ENCODE measurements at regions not wholly inside any gene's neighbourhood (a gene's known extent, or its start where the extent isn't known, plus 50 kb on each side); places are given as distances from the start of the nearest gene placed in this dataset.

DNA sequence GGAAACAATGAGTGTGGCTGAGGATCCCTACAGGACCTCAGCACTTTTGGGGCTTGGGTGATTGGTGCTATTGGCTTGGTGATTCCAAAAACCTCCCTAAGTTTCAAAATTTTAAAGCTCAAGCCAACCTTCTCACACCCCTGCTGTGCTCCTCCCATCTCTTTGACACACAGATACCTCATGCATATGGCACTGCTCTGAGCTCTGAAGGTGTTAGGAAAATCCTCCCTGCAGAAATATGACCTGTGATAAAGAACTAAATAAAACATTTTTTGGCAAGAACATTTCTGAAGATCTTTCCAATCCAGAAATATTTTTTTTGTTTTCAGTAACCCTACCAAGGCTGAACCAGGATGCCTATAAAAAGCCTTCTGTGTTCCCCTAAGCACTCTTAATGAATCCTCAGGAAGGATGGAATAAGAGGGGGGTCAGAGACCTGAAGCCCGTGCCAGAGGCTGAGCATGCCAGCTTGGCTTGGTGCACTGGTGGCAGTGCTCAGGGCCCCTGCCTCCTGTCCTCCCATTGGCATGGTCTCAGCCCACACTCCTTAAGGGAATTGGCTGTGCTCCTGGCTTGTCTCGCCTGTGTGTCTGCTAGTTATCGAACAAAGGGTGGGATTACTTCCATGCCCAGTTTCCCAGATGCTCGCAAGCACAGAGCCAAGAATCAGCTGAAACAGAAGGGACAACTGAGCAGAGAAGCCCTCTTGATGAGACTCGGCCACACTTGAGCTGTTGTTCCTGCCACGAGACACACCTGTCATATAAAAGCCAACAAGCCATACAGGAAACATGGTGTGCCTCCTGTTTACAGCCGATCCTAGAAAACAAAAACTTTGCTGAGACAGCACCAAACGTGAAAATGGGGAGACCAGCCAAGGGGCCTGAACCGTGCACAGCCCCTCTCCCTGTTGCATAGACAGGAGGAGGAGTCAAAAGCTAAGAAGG, 132.7 kb upstream of the EEA1 start:
- H3K27me3 ChIP-seq = no peaks in the 10 kb centered on the region
- H2AFZ ChIP-seq = no peak overlapping the region
- H3K27ac ChIP-seq = peak overlapping the region; percentile 71
- no peaks in the 10 kb centered on the region for H3K79me2 ChIP-seq
- H3K9me2 ChIP-seq (replicated peaks; ENCODE audit: insufficient read depth) = no peaks in the 10 kb centered on the region
- DNase-seq (ENCODE audit: low spot score) = peak; percentile 16
- whole genome bisulfite sequencing (ENCODE audit: low lambda C conversion rate, missing lambda C conversion rate) = 59% methylated on average over 9 of the region's 9 CpGs
- no peaks in the 10 kb centered on the region for H3K9me3 ChIP-seq (ENCODE audit: low read depth)
- peak overlapping the region; percentile 58 for H3K4me2 ChIP-seq
- TF ChIP-seq EZH2 (IDR thresholded peaks at IDR 0.05; ENCODE audit: borderline replicate concordance) = no peak
- TF ChIP-seq EZH2phosphoT487 (IDR thresholded peaks at IDR 0.05; ENCODE audit: low read depth, severe bottlenecking, unreplicated experiment) = no peak
- TF ChIP-seq, protein P1, sequence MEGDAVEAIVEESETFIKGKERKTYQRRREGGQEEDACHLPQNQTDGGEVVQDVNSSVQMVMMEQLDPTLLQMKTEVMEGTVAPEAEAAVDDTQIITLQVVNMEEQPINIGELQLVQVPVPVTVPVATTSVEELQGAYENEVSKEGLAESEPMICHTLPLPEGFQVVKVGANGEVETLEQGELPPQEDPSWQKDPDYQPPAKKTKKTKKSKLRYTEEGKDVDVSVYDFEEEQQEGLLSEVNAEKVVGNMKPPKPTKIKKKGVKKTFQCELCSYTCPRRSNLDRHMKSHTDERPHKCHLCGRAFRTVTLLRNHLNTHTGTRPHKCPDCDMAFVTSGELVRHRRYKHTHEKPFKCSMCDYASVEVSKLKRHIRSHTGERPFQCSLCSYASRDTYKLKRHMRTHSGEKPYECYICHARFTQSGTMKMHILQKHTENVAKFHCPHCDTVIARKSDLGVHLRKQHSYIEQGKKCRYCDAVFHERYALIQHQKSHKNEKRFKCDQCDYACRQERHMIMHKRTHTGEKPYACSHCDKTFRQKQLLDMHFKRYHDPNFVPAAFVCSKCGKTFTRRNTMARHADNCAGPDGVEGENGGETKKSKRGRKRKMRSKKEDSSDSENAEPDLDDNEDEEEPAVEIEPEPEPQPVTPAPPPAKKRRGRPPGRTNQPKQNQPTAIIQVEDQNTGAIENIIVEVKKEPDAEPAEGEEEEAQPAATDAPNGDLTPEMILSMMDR (IDR thresholded peaks at IDR 0.05; ENCODE audit: poor library complexity) = no peak
- H3K4me1 ChIP-seq (ENCODE audit: insufficient read depth) = peaks cover 9% of the 10 kb centered on the region
- no peaks in the 10 kb centered on the region for H4K20me1 ChIP-seq (ENCODE audit: insufficient read depth, poor library complexity, severe bottlenecking)
- H3K4me3 ChIP-seq = no peak overlapping the region
- H3K36me3 ChIP-seq (replicated peaks; ENCODE audit: insufficient read depth, low read depth) = no peaks in the 10 kb centered on the region

DNA sequence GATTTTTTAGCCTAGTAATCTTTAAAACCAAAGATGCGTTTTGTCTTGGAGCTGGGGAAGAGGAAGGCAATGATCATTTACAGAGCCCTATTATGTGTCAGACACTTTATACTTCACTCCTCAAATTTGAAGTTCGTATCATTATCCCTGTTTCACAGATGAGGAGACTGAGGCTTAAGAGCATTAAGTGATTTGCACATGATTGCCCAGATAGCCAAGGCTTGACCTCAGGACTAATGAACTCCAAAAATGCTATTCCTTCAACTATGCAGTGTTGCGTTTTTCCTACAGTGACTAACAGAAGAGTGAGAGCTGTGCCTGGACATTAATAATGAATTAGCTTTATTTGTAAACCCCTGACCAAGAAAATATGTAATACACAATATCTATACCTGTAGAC, 136.8 kb upstream of the EEA1 start:
- WGBS (ENCODE audit: low lambda C conversion rate, missing lambda C conversion rate) = 86% methylated on average over 3 of the region's 3 CpGs
- no peaks in the 10 kb centered on the region for H3K9me3 ChIP-seq (ENCODE audit: low read depth)
- no peaks in the 10 kb centered on the region for H3K79me2 ChIP-seq
- no peak for DNase-seq (ENCODE audit: low spot score)
- no peak overlapping the region for H2AFZ ChIP-seq
- no peaks in the 10 kb centered on the region for H3K27me3 ChIP-seq
- H3K4me1 ChIP-seq (ENCODE audit: insufficient read depth) = peaks cover 5% of the 10 kb centered on the region
- H3K9me2 ChIP-seq (replicated peaks; ENCODE audit: insufficient read depth) = no peaks in the 10 kb centered on the region
- no peaks in the 10 kb centered on the region for H3K36me3 ChIP-seq (replicated peaks; ENCODE audit: insufficient read depth, low read depth)
- H3K4me3 ChIP-seq = no peak overlapping the region
- H4K20me1 ChIP-seq (ENCODE audit: insufficient read depth, poor library complexity, severe bottlenecking) = no peaks in the 10 kb centered on the region
- TF ChIP-seq, protein P1 (IDR thresholded peaks at IDR 0.05; ENCODE audit: poor library complexity) = no peak
- TF ChIP-seq EZH2phosphoT487 (IDR thresholded peaks at IDR 0.05; ENCODE audit: low read depth, severe bottlenecking, unreplicated experiment) (no peak), EZH2 (IDR thresholded peaks at IDR 0.05; ENCODE audit: borderline replicate concordance) (no peak)
- no peak overlapping the region for H3K27ac ChIP-seq
- no peak overlapping the region for H3K4me2 ChIP-seq

DNA sequence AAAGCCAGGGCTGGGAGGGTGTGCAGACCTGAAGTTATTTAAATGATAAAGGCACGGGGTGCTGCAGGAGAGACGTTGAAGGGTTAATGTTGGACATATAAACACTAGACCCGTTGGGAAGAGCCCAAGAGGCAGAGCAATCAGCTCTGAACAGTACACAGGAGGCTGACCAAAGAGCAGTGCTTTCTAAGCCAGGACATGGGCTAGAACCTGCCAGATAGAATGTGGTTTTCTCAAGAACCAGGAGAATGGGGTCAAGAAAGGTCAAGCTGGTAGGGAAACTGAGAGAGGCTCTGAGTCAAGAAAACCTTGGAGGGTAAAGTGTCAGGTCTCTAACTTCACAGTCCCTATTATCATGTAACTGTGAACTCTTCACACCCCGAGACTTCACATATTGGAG, 143.2 kb upstream of the EEA1 start:
- WGBS (ENCODE audit: low lambda C conversion rate, missing lambda C conversion rate) = 61% methylated on average over 4 of the region's 4 CpGs
- Histone ChIP-seq H3K36me3 (replicated peaks; ENCODE audit: insufficient read depth, low read depth) (no peaks in the 10 kb centered on the region), H2AFZ (no peak overlapping the region), H3K9me3 (ENCODE audit: low read depth) (no peaks in the 10 kb centered on the region), H3K4me1 (ENCODE audit: insufficient read depth) (no peaks in the 10 kb centered on the region), H3K9me2 (replicated peaks; ENCODE audit: insufficient read depth) (no peaks in the 10 kb centered on the region), H3K27ac (no peak overlapping the region), H3K4me3 (no peak overlapping the region), H3K79me2 (no peaks in the 10 kb centered on the region), H3K4me2 (no peak overlapping the region), H3K27me3 (no peaks in the 10 kb centered on the region), H4K20me1 (ENCODE audit: insufficient read depth, poor library complexity, severe bottlenecking) (no peaks in the 10 kb centered on the region)
- TF ChIP-seq EZH2phosphoT487 (IDR thresholded peaks at IDR 0.05; ENCODE audit: low read depth, severe bottlenecking, unreplicated experiment) (no peak), EZH2 (IDR thresholded peaks at IDR 0.05; ENCODE audit: borderline replicate concordance) (no peak)
- TF ChIP-seq, protein P1 (IDR thresholded peaks at IDR 0.05; ENCODE audit: poor library complexity) = no peak
- no peak for DNase-seq (ENCODE audit: low spot score)
